Fibroblast of mammary gland (primary cell): ENCODE measurements at regions not wholly inside any gene's neighbourhood (a gene's known extent, or its start where the extent isn't known, plus 50 kb on each side); places are given as distances from the start of the nearest gene placed in this dataset.

Experiments used
- DNase-seq: peaks from one replicate; pipeline ENCODE4 v3.0.0-alpha.2; 2010; ENCODE audit warnings: low read depth
- H3K4me3 ChIP-seq: 2 replicates; pipeline ENCODE4 v1.5.1; 2011; ENCODE audit warnings: low read depth, mild to moderate bottlenecking, low read length, moderate library complexity; ENCODE audit not compliant: control insufficient read depth
- CTCF ChIP-seq: conservative IDR thresholded peaks from 2 replicates; pipeline ENCODE4 v1.5.1; 2011; ENCODE audit warnings: low read depth, low read length, inconsistent platforms; ENCODE audit not compliant: control insufficient read depth, insufficient read depth

- DNase-seq: no peak
- H3K4me3 ChIP-seq: no peak overlapping the region
- TF ChIP-seq CTCF: no peak
These were observed 298.4 kb downstream of the ADGB start for GRCh38 chr6:146896960-146897701.

- TF ChIP-seq CTCF: no peak
- no peak overlapping the region for H3K4me3 ChIP-seq
- DNase-seq: no peak
These were observed 299.5 kb downstream of the ADGB start for GRCh38 chr6:146898069-146898887.

GRCh38 chr6:146898888-146899227 is 300.1 kb downstream of the ADGB start:
- DNase-seq: no peak
- no peak for TF ChIP-seq CTCF
- no peak overlapping the region for H3K4me3 ChIP-seq

GRCh38 chr6:146901940-146902816 is 302.0 kb upstream of the STXBP5 start:
- DNase-seq: peak; percentile 45
- peak; percentile 50 for TF ChIP-seq CTCF
- H3K4me3 ChIP-seq: no peak overlapping the region

GRCh38 chr6:146902846-146903245 is 301.4 kb upstream of the STXBP5 start:
- no peak for TF ChIP-seq CTCF
- no peak for DNase-seq
- no peak overlapping the region for H3K4me3 ChIP-seq

- no peak for DNase-seq
- TF ChIP-seq CTCF: no peak
- H3K4me3 ChIP-seq: no peak overlapping the region
These were observed 300.8 kb upstream of the STXBP5 start for GRCh38 chr6:146903451-146903850.
